GM21390 (cell line): ENCODE measurements at regions not wholly inside any gene's neighbourhood (a gene's known extent, or its start where the extent isn't known, plus 50 kb on each side); places are given as distances from the start of the nearest gene placed in this dataset.

Experiments
- ATAC-seq: cut with Tn5 transposase; IDR thresholded peaks from one replicate; pipeline ENCODE4 v1.9.1; 2021; ENCODE audit not compliant: unreplicated experiment

DNA sequence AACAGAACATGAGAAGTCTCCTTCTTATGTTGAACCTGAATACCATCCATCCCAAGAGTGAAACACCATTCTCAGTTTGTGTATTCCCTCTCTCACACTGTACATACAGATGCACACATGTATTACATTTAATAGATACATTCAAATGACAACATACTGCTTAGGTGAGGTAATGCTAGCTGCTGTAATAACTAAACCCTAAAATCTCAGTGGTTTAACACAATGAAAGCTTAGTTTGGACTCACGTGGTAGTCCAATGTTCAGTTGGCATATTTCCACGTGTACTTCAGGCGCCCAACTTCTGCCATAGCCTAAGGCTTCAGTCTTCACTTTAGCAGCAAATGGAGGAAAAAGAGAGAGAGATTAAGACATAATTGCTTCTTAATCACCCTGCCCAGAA, 351.1 kb upstream of the PMFBP1 start:
- no peak for ATAC-seq

DNA sequence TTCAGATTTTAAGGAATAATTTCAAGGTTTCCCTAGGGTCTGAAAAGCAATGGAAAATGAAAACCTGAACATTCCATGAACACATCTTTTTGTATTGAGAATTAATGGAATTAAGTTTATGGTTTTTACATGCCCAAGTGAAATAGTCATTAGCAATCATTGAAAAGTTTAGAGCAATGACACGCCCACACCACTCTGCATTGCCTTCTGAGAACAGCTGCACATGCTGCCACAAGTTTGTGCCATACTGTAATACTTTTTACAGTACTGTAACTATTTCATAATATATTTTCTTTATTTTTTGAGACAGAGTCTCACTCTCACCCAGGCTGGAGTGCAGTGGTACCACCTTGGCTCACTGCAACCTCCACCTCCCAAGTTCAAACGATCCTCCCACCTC, 345.2 kb upstream of the PMFBP1 start:
- no peak for ATAC-seq

DNA sequence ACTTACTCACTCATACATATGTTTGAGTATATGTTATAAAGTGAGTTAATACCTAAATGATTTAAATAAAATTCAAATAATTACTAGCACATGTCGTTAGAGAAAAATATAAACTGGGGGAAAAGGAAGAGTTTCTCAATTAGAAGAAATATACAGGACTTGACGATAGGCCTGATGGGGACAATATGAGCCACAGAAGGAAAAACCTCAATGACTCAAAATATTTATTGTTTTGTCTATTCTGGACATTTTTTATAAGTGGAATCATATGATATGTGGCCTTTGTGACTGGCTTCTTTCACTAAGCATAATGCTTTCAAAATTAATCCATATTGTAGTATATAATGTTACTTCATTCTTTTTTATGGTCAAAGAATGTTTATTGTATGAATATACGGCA, 339.2 kb upstream of the PMFBP1 start:
- ATAC-seq = no peak

DNA sequence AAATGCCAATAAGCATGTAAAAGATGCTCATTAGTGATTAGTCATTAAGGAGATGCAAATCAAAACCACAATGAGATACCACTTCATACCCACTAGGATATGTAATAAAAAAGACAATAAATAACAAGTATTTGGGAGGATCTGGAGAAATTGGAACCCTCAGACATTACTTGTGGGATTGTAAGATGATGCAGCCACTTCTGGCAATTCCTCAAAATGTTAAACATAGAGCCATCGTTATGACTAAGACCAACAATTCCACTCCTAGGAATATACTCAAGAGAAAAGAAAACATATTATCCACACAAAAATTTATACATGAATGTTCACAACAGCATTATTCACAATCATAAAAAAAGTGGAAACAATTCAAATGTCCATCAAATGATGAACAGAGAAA, 336.2 kb upstream of the PMFBP1 start:
- ATAC-seq = no peak

DNA sequence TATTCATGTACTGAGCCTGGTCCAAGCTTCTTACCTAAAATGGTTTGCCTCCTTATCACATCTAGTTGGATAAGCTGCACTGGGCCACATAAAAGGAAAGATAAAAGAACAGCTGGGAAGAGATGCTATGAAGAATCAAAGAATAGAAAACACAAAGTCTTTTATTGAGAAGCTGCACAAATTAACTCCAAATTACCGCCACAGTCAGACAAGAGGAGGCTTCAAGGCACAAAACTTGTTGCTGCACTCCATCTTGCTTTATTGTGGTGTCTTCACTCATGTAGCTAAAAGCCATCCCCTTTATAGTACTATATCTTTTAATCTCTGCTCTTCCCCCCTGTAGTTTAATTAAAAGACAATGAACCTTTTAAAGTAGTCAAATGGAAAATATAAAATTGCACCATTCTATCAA, 330.6 kb upstream of the PMFBP1 start:
- ATAC-seq = no peak

DNA sequence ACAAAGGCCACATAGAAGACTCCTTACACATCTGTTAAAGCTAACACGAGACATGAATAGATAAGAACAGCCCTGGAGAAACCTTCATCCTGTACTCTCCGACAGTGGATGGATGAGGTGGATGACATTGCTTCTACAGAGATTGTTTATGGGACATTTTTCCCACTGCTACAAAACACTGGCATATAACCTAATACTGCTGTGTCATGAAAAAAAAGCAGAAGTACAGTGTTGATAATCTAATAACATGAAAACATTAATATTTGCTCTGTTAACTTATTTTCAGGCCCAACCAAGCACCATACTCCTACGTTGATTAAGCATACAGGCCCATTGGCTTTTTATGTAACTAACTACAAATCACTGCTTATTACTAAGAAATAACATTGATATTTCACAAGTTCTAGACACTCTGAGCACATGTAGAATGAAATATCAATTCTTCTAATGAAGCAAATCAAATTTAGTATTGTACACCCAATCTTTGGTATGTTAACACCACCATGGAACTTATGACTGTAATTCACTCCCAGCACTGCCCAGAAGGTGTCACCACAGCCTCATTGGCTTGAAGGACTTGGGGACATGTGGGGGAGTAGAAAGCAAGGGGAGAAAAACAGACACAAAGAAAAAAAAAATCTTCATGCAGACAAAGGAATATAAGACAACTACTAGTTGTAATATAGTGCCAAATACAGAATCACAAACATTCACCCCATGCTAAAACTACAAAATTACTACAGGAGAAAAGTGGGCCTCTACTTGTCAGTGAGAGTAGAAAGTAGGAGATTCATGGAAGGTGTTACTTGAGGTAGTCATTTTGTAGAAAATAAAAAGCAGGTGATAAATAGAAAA, 330.0 kb upstream of the PMFBP1 start:
- ATAC-seq = no peak

DNA sequence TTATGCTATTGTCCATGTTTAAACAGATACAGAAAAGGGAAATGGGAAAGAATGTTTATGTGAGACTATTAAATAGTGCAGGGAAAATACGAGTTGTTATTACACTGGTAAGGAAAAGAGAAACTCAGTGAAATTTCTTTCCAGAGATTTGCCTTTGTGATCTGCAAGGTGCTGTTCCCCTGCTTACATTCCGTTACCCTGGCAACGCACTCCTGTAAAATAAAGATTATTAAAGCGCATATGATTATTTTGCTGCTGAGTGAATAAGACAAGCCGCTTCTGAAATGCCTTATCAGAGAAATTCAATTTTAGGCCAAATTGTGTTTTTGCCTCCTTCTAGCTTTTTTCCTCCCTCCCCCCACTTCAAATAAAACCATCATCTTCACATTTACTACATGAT, 328.6 kb upstream of the PMFBP1 start:
- ATAC-seq = no peak

DNA sequence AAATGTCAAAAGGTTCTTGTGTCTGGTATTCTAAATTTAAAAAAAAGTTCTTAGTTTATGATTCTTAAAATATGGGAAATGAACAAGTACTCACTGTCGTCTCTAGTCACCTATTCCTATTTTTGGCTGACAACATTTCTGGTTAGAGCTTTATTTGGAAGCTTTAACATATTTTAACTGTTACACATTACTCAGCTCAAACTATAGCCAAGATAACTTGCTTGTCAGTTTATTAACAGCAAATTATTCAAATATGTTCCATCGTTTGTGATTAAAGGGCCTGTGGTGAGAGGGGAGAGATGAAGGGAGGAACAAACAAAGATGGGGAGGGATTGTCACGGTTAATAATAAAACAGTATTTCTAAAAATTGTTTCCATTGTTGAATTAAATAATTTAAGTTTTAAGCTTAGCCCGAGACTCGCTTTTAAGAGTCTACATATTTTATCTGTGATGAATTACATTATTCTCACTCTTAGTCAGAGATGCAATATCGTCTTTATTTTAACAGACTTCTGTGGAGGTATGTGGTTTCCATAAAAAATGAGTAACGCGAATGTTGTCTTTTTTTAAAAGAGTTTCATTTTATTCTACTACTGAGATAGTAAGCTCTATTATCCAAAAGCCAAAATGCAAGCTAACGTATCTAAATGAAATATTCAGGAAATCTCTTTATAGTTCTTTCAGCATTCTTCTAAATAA, 321.9 kb upstream of the PMFBP1 start:
- ATAC-seq = no peak

DNA sequence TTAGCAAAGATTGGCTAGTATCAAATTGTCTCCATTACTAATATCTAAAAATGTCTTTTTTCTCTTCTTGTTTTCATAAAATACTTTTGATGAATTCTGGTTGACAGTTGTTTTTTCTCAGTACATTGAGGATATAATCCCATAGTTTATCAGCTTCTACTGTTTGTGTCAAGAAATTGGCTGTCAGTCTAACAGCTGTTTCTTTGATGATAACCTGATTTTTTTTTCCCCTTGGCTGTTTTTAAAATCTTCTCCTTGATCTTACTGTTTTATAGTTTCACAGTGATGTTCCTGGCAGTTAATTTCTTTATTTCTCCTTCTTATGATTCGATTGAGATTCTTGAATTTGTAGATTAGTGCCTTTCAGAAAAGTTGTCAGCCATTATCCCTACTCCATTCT, 315.3 kb upstream of the PMFBP1 start:
- no peak for ATAC-seq

DNA sequence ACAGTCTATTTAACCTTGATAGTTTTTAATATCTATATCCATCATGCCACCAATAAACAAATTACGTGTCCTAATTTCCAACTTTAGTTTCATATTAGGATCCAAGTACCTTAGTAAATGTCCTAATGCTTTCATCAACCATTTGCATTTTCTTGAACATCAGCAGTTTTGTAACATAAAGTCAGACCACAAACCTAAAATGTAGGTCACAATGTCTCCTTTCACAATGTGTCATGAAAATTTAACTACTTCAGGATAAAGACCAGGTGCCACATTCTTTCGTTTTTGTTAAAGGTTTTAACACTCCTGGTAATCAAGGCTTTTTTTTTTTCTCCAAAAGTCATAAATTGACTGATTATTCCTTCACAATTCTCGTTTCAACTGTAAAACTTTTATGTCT, 310.7 kb upstream of the PMFBP1 start:
- ATAC-seq = no peak

DNA sequence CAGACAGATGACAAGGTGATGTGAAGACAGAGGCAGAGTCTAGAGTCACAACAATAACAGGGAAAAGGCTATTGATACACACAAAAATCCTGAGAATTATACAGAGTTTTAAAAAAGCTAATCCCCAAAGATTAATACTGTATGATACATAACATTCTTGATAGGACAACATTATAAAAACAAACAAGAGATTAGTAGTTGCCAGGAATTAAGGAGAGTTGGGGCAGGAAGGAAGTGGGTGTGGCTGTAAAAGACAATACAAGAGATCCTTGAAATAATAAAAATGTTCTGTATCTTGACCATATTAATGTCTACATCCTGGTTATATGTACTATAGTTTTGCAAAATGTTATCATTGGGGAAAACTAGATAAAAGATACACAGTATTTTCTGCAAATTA, 309.5 kb upstream of the PMFBP1 start:
- no peak for ATAC-seq

DNA sequence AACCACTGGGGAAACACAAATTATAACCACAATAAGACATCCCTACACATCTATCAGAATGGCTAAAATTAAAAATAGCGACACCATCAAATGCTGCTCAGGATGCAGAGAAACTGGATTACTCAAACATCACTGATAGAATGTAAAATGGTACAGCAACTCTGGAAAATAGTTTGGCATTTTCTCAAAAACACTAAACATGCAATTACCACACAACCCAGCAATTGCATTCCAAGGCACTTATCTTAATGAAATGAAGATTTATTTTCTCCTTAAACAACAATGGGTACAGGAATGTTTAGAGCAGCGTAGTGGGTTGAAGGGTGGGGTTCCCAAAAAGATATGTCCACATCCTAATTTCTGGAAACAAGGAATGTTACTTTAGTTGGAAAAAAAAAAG, 309.0 kb upstream of the PMFBP1 start:
- ATAC-seq = no peak

DNA sequence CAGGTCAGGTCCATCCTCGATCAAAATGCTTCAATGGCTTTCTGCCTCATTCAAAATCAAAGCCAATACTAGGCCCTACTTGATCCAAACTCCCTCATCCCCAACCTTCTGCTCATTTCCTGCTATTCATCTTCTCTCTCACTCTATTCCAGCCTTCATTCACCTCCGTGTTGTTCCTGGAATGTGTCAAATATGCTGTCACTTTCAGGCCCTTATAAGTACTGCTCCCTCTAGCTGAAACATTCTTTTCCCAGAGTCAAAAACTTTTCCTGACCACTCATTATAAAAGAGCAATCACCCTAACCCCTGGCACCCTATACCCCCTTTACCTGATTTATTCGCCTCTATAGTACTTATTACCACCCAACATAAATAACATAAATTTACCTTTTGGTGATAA, 303.7 kb upstream of the PMFBP1 start:
- ATAC-seq = no peak

DNA sequence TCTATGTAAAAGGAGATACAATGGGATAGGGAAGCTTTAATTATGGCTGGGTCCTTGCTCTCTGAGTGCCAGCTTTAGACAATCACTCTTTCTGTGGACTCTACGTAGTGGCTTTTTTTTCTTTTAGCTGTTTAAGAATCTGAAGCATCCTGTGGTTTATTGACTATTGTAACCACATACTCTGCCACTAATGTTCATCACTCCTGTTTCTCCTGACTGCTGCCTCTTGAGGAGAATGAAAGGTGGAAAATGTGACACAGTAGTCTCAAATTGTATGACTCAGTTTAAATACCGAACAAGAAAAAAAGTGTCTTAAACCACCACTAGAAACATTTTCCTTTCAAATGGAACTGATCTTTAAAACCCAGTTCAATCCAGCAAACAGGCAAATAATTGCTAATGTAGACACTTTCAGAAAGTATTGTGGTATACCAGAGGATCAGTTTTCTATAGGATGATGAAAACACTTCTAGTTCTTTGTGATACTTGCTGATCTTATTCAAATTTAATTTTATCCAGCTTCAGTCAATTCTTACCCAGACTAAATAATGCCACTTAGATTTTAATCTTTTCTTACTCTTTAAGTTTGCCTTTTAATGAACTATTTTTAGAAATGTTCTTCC, 302.7 kb upstream of the PMFBP1 start:
- ATAC-seq = no peak

DNA sequence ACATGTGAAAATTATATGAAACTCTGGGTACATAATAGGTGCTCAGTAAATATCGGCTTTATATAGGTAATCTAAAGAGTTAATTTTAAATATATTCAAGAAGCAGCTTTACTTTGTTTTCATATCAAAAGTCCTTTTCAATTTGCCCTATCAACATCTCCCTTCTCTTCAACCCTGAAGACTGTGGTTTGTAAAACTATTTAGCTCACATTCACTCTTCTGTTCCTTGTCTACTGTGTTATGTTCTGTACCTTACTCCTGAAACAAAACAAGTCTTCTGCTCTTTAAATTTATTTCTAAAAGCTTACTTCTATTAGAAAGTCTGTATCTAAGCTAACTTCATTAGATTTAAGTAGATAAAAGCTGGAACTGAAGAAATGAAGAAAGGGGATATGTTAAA, 301.7 kb upstream of the PMFBP1 start:
- no peak for ATAC-seq

DNA sequence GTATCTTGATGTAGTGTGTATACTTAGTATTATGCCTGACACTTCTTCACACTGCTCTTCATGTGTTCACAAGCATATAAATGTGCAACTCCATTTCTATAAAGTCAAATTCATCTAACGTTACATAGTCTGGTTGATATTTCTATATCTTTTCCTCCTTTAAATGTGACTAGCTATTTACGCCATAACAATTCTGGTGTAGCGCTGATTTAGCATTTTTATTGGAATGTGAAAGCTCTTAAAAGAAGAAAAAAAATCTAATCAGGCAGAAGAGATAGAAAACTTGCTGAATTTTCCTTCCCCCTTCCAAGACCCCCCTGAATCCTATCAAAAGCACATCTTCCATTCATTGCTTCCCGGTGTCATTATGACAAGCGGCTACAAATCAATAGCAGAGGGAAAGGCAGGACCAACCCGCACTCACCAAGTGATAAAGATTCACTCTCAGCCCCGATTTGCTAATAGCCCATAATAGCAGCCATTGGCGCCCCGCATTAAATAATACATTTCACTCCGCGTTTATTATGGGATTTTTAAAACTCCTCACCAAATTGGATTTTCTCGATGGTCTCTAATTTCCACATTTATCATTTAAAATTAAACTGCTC, 299.5 kb upstream of the PMFBP1 start:
- ATAC-seq = no peak

DNA sequence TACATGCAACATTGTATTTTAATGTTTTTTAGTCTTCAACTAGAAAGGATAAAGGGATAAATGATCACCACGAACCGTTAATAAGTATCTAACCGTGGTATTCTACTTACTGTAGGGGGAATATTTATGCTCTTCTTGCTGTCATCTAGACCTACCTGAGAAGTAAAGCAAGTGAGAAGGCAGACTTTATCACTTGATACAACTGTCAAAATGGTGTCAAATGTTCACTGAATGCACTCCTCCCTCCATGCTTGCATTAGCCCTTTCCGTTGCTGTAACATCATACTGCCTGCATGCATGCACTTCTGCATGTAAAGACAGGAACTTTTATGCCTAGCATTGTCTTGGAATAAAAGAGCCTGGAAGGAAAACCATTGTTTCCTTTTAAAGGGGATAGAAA, 298.6 kb upstream of the PMFBP1 start:
- no peak for ATAC-seq

DNA sequence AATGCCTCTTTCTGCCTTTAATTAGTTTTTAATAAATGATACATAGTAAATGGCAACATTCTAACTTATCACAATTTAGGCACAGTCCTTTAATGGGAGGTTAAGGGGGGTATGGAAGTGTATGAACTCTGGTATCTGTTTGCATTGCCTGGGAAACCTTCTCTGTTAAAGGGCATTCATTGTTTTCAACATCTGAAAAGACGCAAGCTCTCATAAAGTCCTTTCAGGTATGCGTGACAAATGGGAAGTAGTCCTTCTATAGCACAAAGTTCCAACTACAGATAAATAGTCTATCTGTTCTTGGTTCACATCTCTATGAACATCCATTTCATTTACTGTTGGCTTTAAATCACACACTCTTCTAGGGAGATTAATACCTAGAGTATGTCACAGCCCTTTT, 298.0 kb upstream of the PMFBP1 start:
- no peak for ATAC-seq

DNA sequence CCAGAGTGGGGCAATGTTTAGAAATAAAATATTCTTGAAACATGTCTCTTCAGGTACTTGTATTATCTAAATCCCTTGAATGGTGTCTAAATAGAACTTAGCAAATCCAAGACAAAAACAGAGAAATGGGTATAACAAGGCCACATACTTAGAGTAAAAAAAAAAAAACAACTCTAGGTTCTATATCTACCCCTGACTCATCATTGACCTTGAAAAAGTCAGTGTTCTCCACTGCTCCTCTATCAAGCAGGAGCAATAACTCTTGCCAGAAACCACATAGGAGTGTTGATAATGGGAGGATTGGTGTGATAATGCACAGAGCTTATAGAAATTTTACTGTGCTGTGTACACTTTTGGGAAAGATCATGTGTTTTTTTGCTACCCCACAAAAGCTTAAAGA, 296.6 kb upstream of the PMFBP1 start:
- no peak for ATAC-seq

DNA sequence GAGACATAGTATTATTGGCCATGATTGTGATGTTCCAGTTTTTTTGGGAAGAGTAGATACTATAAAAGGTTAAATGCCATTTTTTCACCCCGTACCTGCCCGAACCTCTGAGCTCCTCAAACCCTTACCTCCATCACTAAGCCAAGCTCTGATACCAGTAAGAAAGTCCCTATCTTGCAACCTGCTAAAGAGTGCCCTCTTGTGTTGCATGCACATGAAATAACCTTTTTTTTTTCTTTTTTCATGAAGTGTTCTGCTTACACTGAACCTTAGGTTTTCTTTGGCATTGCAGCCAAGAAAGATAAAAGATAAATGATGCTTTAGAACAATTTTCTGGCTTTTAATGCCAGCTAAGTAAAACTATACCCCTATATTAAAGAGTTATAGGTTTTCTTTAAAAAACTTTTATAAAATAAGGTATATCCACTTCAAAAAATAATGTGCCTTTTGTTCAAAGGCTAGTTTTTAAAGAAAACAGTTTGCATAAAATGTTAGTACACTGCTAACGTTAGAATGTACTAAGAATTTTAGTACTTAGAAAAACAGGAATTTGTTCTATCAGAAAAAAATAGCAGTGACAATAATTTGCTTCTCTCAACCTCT, 295.3 kb upstream of the PMFBP1 start:
- ATAC-seq = no peak

DNA sequence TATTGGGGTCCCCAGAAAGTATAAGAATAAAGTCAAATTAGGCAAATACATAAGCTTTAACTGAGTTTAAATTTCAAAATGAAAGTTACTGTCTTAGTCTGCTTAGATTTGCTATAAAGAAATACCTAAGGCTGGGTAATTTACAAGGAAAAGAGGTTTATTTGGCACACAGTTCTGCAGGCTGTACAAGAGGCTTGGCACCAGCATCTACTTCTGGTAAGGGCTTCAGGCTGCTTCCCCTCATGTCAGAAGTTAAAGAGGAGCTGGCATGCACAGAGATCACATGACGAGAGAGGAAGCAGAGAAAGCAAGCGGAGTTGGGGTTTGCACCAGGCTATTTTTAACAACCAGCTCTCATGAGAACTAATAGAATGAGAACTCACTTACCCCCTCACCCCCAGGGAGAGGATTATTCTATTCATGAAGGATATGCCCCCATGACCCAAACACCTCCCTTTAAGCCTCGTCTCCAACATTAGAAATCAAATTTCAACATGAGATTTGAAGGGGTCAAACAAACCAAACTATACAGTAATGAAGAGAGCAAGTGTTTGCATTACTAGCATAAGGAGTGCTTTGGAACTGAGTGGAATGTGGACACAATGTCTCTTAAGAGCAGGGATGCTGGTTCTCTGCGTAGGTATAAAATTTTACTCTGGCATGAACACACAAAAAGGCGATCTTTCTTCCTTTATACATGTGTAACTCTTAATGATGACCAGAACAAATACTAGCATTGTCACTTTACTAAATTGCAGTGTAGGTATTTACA, 292.8 kb upstream of the PMFBP1 start:
- ATAC-seq = no peak
